Naive thymus-derived CD8-positive, alpha-beta T cell (primary cell): ENCODE measurements at regions not wholly inside any gene's neighbourhood (a gene's known extent, or its start where the extent isn't known, plus 50 kb on each side); places are given as distances from the start of the nearest gene placed in this dataset.

ENCODE experiments used
- ATAC-seq, 2 donors: fragments of 150-1000 bp; cut with Tn5 transposase in 1 of 2; sonication (Bioruptor Pico), chemical (Tn5 transposase) in 1 of 2; 1 replicate in 1 of 2; 2 replicates in 1 of 2; pipeline ENCODE4 v1.10.0; 2021; ENCODE audit warnings: mild to moderate bottlenecking in 2 of 2, moderate library complexity in 2 of 2
- POLR2A ChIA-PET: fragments of 350-600 bp; sonication (Branson Sonifier 250); formaldehyde crosslinking; loops from one replicate; lab custom pipeline; 2021; ENCODE audit warnings: antibody characterized with exemption; lab: Charles Lee
- DNase-seq, 10 donors: peaks; one replicate each; pipeline versions ENCODE4 v3.0.0 to v3.0.0-alpha.2; 2020 to 2022
- H3K27ac Mint-ChIP-seq, 10 donors: one replicate each; pipeline ENCODE4 v1.8.0; 2020 to 2022; ENCODE audit warnings: mild to moderate bottlenecking in 10 of 10, mixed read lengths in 10 of 10, moderate library complexity in 4 of 10, inconsistent platforms in 1 of 10
- H3K27me3 Mint-ChIP-seq, 5 donors: one replicate each; pipeline ENCODE4 v1.8.0; 2021 to 2022; ENCODE audit warnings: mixed read lengths in 5 of 5
- H3K36me3 Mint-ChIP-seq, 3 donors: one replicate each; pipeline ENCODE4 v1.8.0; 2020 to 2022; ENCODE audit warnings: mixed read lengths in 3 of 3, mild to moderate bottlenecking in 2 of 3, inconsistent platforms in 1 of 3
- H3K4me1 Mint-ChIP-seq, 4 donors: one replicate each; pipeline ENCODE4 v1.8.0; 2021 to 2022; ENCODE audit warnings: mixed read lengths in 4 of 4
- H3K4me3 Mint-ChIP-seq, 10 donors: one replicate each; pipeline ENCODE4 v1.8.0; 2020 to 2022; ENCODE audit warnings: mild to moderate bottlenecking in 10 of 10, mixed read lengths in 10 of 10, moderate library complexity in 6 of 10, inconsistent platforms in 1 of 10
- H3K9me3 Mint-ChIP-seq, 9 donors: one replicate each; pipeline ENCODE4 v1.8.0; 2020 to 2022; ENCODE audit warnings: mixed read lengths in 9 of 9, mild to moderate bottlenecking in 3 of 9, inconsistent platforms in 1 of 9, moderate library complexity in 1 of 9

GRCh38 chr2:152910970-152911369, 192.6 kb downstream of the ARL6IP6 start:
- Mint-ChIP-seq H3K4me3 (no peak overlapping the region), H3K36me3 (no peaks in the 10 kb centered on the region), H3K27ac (no peak overlapping the region), H3K4me1 (no peaks in the 10 kb centered on the region), H3K9me3 (peaks cover 0 to 3% (median 0%) of the 10 kb centered on the region in 9 donors), H3K27me3 (peaks cover 0 to 7% (median under 1%) of the 10 kb centered on the region in 5 donors)
- POLR2A ChIA-PET: no interaction called here
- DNase-seq (no peak), ATAC-seq (no peak)

DNA sequence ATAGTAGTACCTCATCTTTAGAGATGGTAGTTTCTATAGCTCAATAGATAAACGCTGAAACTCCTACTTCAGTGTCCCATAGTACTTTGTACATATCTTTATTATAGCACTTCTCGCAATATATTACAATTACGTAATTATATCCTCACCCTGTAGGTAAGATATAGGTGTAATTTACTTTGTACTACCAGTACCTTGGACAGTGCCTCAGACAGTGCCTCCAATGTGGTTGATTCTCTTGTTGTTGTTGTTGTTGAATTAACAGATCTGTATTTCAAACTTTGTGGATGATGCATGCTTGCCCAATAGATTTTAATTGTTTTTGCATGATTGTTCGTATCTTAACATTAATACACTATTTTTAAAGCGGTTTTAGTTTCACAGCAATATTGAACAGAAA, 188.6 kb downstream of the ARL6IP6 start:
- H3K4me1 Mint-ChIP-seq: peaks cover 0 to 2% (median 0%) of the 10 kb centered on the region in 4 donors
- H3K27ac Mint-ChIP-seq: no peak overlapping the region
- H3K27me3 Mint-ChIP-seq: peaks cover 0 to 7% (median 0%) of the 10 kb centered on the region in 5 donors
- DNase-seq (no peak), ATAC-seq (no peak)
- peaks cover 0 to 6% (median 0%) of the 10 kb centered on the region in 9 donors for H3K9me3 Mint-ChIP-seq
- POLR2A ChIA-PET: no interaction called here
- H3K4me3 Mint-ChIP-seq: no peak overlapping the region
- H3K36me3 Mint-ChIP-seq: no peaks in the 10 kb centered on the region

DNA sequence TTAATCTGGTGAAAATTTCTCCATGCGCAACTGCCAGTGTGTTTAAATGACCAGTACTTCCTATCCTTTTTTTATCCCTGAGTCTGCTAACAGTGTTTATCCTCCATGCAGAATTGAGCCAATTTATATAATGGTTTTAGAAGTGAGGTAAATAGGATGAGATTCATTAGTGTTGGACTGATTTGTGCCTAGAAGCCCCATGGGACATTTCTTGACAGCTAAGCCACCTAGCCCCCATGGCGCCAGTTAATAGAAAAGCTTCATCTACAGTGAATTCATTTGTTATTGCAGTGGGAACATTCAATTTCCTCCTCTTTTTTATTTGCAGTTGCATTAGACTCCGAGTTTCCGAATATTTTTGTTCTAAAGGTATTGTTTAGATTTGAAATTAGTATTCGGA, 175.6 kb downstream of the ARL6IP6 start:
- Mint-ChIP-seq H3K27ac (no peak overlapping the region), H3K27me3 (peaks cover 2 to 38% (median 10%) of the 10 kb centered on the region in 5 donors), H3K9me3 (peaks cover 0 to 26% (median 0%) of the 10 kb centered on the region in 9 donors), H3K36me3 (no peaks in the 10 kb centered on the region), H3K4me1 (no peaks in the 10 kb centered on the region), H3K4me3 (no peak overlapping the region)
- no peak for DNase-seq
- ATAC-seq: no peak
- POLR2A ChIA-PET: no interaction called here

DNA sequence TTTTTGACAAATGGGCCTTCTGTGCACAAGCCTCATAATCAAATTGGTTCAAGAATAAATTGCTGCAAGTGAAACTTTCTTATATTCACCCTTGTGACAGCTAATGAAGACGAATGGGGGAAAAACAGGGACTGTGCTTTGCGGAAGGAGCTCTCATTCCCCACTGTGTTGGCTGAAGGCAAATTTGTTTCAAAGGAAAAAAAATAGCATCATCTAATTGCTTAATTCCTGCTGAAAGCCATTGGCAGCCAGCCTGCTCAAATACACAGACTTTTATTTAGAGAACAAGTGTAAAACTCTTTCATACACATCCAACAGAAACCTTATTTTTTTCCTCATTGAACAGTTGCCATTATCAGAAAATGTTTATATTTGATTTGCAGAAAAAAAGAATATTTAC, 172.3 kb downstream of the ARL6IP6 start:
- Mint-ChIP-seq H3K36me3 (no peaks in the 10 kb centered on the region), H3K4me1 (no peaks in the 10 kb centered on the region), H3K27me3 (peaks cover 2 to 35% (median 15%) of the 10 kb centered on the region in 5 donors), H3K9me3 (no peaks in the 10 kb centered on the region), H3K27ac (no peak overlapping the region), H3K4me3 (no peak overlapping the region)
- POLR2A ChIA-PET: no interaction called here
- no peak for ATAC-seq
- DNase-seq: no peak

- H3K36me3 Mint-ChIP-seq: no peaks in the 10 kb centered on the region
- ATAC-seq: no peak
- POLR2A ChIA-PET: no interaction called here
- H3K27ac Mint-ChIP-seq: no peak overlapping the region
- peaks cover 0 to 18% (median 8%) of the 10 kb centered on the region in 5 donors for H3K27me3 Mint-ChIP-seq
- DNase-seq: no peak
- no peaks in the 10 kb centered on the region for H3K4me1 Mint-ChIP-seq
- peaks cover 0 to 4% (median 0%) of the 10 kb centered on the region in 9 donors for H3K9me3 Mint-ChIP-seq
- H3K4me3 Mint-ChIP-seq: no peak overlapping the region
Observed at GRCh38 chr2:152883951-152884487, 165.6 kb downstream of the ARL6IP6 start.

DNA sequence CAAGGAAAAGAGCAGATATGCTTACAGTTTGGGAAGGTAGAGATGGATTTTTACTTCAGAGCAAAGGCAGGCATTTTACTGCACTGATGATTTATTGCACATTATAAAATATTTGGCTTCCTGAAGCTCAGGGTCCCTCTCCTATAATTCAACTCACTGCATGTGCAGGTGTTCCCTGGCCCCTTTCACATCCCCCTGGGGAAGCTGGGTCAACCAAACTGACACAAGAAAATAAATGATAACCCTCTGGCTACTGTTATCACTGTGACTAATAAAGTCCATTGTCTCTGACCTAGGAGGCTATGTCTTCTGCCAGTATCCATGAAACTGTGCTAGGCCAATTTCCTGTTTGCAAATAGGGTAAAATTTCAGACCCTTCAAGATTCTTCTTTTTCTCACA, 163.1 kb downstream of the ARL6IP6 start:
- peaks cover 0 to 11% (median 2%) of the 10 kb centered on the region in 5 donors for H3K27me3 Mint-ChIP-seq
- ATAC-seq: no peak
- H3K4me3 Mint-ChIP-seq: no peak overlapping the region
- peaks cover 0 to 4% (median 0%) of the 10 kb centered on the region in 9 donors for H3K9me3 Mint-ChIP-seq
- no peaks in the 10 kb centered on the region for H3K36me3 Mint-ChIP-seq
- H3K27ac Mint-ChIP-seq: no peak overlapping the region
- POLR2A ChIA-PET: no interaction called here
- H3K4me1 Mint-ChIP-seq: no peaks in the 10 kb centered on the region
- DNase-seq: no peak

DNA sequence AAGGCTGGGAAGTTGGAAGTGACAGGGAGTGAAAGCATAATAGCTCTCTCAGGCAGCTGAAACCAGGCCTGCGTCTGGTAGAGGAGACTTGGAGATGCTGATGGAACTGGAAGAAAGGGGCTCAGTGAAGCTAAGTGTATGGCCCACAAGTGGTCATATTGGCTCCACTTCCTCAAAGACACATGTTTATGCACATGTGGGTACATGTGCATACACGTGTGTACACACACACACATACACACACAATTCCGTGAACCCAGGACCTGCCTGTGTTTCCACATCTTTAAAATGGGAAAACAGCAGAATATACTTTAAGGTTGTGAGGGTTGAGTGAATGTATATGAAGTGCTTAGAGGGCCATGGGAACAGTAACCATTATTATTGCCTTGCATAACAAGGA, 160.9 kb downstream of the ARL6IP6 start:
- Mint-ChIP-seq H3K9me3 (peaks cover 0 to 4% (median 0%) of the 10 kb centered on the region in 9 donors), H3K36me3 (no peaks in the 10 kb centered on the region), H3K27ac (no peak overlapping the region), H3K27me3 (peaks cover 0 to 13% (median 2%) of the 10 kb centered on the region in 5 donors), H3K4me1 (no peaks in the 10 kb centered on the region), H3K4me3 (no peak overlapping the region)
- DNase-seq: no peak
- POLR2A ChIA-PET: no interaction called here
- ATAC-seq: no peak

- H3K9me3 Mint-ChIP-seq: no peaks in the 10 kb centered on the region
- H3K4me3 Mint-ChIP-seq: no peak overlapping the region
- H3K36me3 Mint-ChIP-seq: no peaks in the 10 kb centered on the region
- POLR2A ChIA-PET: no interaction called here
- no peak for DNase-seq
- no peak overlapping the region for H3K27ac Mint-ChIP-seq
- no peaks in the 10 kb centered on the region for H3K4me1 Mint-ChIP-seq
- ATAC-seq: no peak
- H3K27me3 Mint-ChIP-seq: peaks cover 0 to 13% (median 0%) of the 10 kb centered on the region in 5 donors
Observed at GRCh38 chr2:152875701-152876695, 157.6 kb downstream of the ARL6IP6 start.

DNA sequence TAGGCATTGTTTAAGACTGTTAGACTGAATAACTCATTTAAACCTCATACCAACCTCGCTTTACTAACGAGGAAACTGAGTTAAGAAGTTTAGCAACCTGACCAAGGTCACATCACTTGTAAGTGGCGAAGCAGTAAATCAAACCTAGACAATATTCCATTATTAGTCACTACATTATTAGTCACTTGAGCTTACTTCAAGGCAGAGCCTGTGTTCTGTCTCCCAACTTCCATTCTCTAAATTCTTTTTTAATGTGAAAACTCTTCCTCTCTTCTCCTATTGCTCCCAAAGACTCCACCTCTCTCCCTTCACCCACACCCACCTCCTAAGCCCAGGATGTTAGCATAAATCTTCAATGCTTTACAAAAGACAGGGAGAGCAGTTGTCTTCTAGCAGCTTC, 156.5 kb downstream of the ARL6IP6 start:
- Mint-ChIP-seq H3K36me3 (no peaks in the 10 kb centered on the region), H3K4me1 (no peaks in the 10 kb centered on the region), H3K27me3 (peaks cover 0 to 15% (median 0%) of the 10 kb centered on the region in 5 donors), H3K9me3 (no peaks in the 10 kb centered on the region), H3K27ac (no peak overlapping the region), H3K4me3 (no peak overlapping the region)
- ATAC-seq: no peak
- no peak for DNase-seq
- POLR2A ChIA-PET: no interaction called here

DNA sequence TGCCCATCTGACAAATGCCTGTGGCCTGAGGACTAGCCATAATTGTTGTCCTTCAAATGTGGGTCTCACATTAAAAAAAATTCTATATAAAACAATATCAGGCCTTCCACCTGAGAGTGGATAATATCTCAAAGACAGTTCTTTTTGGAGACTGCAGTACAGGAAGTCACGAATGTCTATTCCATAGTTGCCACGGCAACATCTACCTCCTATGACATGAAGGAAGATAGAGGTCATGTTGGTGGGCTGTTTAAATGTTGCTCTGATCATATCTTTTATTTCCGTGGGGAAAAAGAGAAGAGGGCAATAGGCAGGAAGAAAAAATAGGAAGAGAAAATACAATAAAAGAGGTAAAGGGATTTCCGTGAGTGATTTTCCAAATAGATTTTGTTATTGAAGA, 151.8 kb downstream of the ARL6IP6 start:
- no peak overlapping the region for H3K4me3 Mint-ChIP-seq
- H3K36me3 Mint-ChIP-seq: no peaks in the 10 kb centered on the region
- ATAC-seq (no peak), DNase-seq (no peak)
- no peak overlapping the region for H3K27ac Mint-ChIP-seq
- peaks cover 0 to 18% (median 2%) of the 10 kb centered on the region in 5 donors for H3K27me3 Mint-ChIP-seq
- no peaks in the 10 kb centered on the region for H3K4me1 Mint-ChIP-seq
- no peaks in the 10 kb centered on the region for H3K9me3 Mint-ChIP-seq
- POLR2A ChIA-PET: no interaction called here

DNA sequence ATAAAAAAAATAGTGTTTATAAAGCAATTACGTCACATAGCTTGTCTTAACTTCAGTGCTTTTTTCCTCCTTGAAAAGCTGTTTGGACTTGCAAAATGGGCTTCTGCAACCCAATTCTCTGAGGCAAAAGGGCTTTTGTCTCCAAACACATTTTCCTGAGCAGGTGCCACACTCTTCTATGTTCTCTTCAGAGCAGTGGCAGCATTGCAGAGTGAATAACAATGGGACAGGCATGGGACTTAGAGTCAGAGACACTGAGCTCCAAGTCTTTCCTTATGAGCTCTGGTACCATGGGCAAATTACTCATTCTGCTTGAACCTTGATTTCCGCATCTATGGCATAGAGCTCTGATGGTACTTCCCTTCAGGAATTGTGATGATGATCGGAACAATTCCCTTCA, 149.0 kb downstream of the ARL6IP6 start:
- no peak for DNase-seq
- Mint-ChIP-seq H3K9me3 (peaks cover 0 to 27% (median 16%) of the 10 kb centered on the region in 9 donors), H3K36me3 (peaks cover 0 to 10% (median 0%) of the 10 kb centered on the region in 3 donors), H3K4me1 (no peaks in the 10 kb centered on the region), H3K27me3 (peaks cover 0 to 18% (median 4%) of the 10 kb centered on the region in 5 donors), H3K4me3 (no peak overlapping the region), H3K27ac (no peak overlapping the region)
- no peak for ATAC-seq
- POLR2A ChIA-PET: no interaction called here

DNA sequence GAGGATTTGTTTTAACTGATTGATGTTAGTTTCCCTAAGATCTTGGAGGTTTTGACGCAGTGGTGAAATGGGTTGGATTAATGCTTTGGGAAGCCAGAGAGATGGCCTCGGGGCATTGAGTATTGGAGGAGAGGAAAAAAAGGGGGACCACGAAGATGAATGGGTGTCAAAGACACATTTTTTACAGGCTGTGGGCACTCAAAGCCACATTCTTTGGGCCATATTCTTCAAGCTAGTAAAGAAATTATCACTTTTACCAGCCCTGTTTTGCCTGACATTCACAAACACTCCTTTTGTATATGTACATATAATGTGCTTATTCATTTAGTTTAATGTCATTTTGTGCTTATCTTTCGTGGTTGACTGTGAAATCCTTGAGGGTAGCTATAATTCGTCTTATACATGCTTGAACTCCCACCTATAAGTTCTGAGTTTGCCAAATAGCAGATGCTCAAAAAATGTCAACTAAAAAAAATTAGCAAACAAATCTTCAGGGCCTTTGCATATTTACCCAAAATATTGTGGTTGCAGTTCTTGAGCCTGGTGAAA, 146.3 kb downstream of the ARL6IP6 start:
- Mint-ChIP-seq H3K27me3 (peaks cover 0 to 11% (median 3%) of the 10 kb centered on the region in 5 donors), H3K36me3 (peaks cover 0 to 25% (median 0%) of the 10 kb centered on the region in 3 donors), H3K27ac (no peak overlapping the region), H3K4me3 (no peak overlapping the region), H3K4me1 (no peaks in the 10 kb centered on the region), H3K9me3 (peaks cover 0 to 46% (median 30%) of the 10 kb centered on the region in 9 donors)
- ATAC-seq (no peak), DNase-seq (no peak)
- POLR2A ChIA-PET: no interaction called here

DNA sequence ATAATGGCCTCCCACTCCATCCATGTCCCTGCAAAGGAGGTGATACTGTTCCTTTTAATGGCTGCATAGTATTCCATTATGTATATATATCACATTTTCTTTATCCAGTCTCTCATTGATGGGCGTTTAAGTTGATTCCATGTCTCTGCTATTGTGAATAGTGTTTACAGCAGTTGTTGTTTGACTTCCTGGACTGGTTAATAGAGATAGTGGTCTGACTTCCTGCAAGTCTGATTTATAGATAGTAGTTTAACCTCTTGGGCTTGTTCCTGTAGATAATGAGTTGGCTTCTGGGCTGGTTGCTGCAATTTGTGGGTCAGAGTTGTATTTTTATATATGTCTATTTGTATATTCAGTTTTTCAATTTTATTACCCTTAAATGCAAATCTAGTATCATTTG, 145.4 kb downstream of the ARL6IP6 start:
- Mint-ChIP-seq H3K9me3 (peaks cover 0 to 46% (median 30%) of the 10 kb centered on the region in 9 donors), H3K27me3 (peaks cover 0 to 10% (median 4%) of the 10 kb centered on the region in 5 donors), H3K27ac (no peak overlapping the region), H3K4me1 (no peaks in the 10 kb centered on the region), H3K36me3 (peaks cover 0 to 25% (median 0%) of the 10 kb centered on the region in 3 donors), H3K4me3 (no peak overlapping the region)
- ATAC-seq (no peak), DNase-seq (no peak)
- POLR2A ChIA-PET: no interaction called here
